ENCODE measurements at regions not wholly inside any gene's neighbourhood (a gene's known extent, or its start where the extent isn't known, plus 50 kb on each side); places are given as distances from the start of the nearest gene placed in this dataset.

GRCh38 chr2:133736674-133737073, 168.4 kb upstream of the NCKAP5 start:
- TF ChIP-seq L3MBTL2 (conservative IDR thresholded peaks at IDR 0.05) (no peak), ARNT (IDR thresholded peaks at IDR 0.05) (no peak), NFRKB (IDR thresholded peaks at IDR 0.05) (no peak), LEF1 (IDR thresholded peaks at IDR 0.05; ENCODE audit: borderline replicate concordance) (no peak), ZNF384 (IDR thresholded peaks at IDR 0.05) (no peak), HDGF (IDR thresholded peaks at IDR 0.05; ENCODE audit: borderline replicate concordance) (no peak)
- DNase-seq (ENCODE audit: extremely low spot score) = no peak
- POLR2A ChIA-PET = no interaction called here
- CTCF ChIA-PET = no interaction called here

- TF ChIP-seq LEF1 (IDR thresholded peaks at IDR 0.05; ENCODE audit: borderline replicate concordance) (no peak), ZNF384 (IDR thresholded peaks at IDR 0.05) (no peak), FOXK2 (IDR thresholded peaks at IDR 0.05) (no peak), FOXM1 (IDR thresholded peaks at IDR 0.05; ENCODE audit: borderline replicate concordance) (no peak), FOXA1 (IDR thresholded peaks at IDR 0.05) (no peak), PKNOX1 (IDR thresholded peaks at IDR 0.05) (no peak), CTBP1 (IDR thresholded peaks at IDR 0.05; ENCODE audit: borderline replicate concordance) (no peak), SP1 (IDR thresholded peaks at IDR 0.05) (no peak), ARNT (IDR thresholded peaks at IDR 0.05) (no peak), NFRKB (IDR thresholded peaks at IDR 0.05) (no peak), TARDBP (IDR thresholded peaks at IDR 0.05) (no peak), L3MBTL2 (conservative IDR thresholded peaks at IDR 0.05) (no peak), BHLHE40 (IDR thresholded peaks at IDR 0.05; ENCODE audit: borderline replicate concordance) (no peak), ELF4 (IDR thresholded peaks at IDR 0.05) (no peak), HDGF (IDR thresholded peaks at IDR 0.05; ENCODE audit: borderline replicate concordance) (no peak), SUZ12 (IDR thresholded peaks at IDR 0.05) (no peak)
- POLR2A ChIA-PET = no interaction called here
- no peak for DNase-seq (ENCODE audit: extremely low spot score)
- CTCF ChIA-PET = no interaction called here
Measured at GRCh38 chr2:133737242-133737993, 169.2 kb upstream of the NCKAP5 start.

GRCh38 chr2:133739039-133739438, 170.8 kb upstream of the NCKAP5 start:
- DNase-seq (ENCODE audit: extremely low spot score) = no peak
- POLR2A ChIA-PET = no interaction called here
- no peak for TF ChIP-seq BHLHE40 (IDR thresholded peaks at IDR 0.05; ENCODE audit: borderline replicate concordance)
- TF ChIP-seq LEF1 (IDR thresholded peaks at IDR 0.05; ENCODE audit: borderline replicate concordance) = no peak
- no peak for TF ChIP-seq TARDBP (IDR thresholded peaks at IDR 0.05)
- CTCF ChIA-PET = no interaction called here

GRCh38 chr2:133740500-133740899, 172.2 kb upstream of the NCKAP5 start:
- CTCF ChIA-PET = no interaction called here

GRCh38 chr2:133748007-133748700, 179.9 kb upstream of the NCKAP5 start:
- no peak for DNase-seq (ENCODE audit: extremely low spot score)
- POLR2A ChIA-PET = no interaction called here
- TF ChIP-seq LEF1 (IDR thresholded peaks at IDR 0.05; ENCODE audit: borderline replicate concordance) = no peak
- TF ChIP-seq HDGF (IDR thresholded peaks at IDR 0.05; ENCODE audit: borderline replicate concordance) = no peak
- no peak for TF ChIP-seq FOXK2 (IDR thresholded peaks at IDR 0.05)
- TF ChIP-seq ELF4 (IDR thresholded peaks at IDR 0.05) = no peak
- no peak for TF ChIP-seq NFRKB (IDR thresholded peaks at IDR 0.05)
- TF ChIP-seq BHLHE40 (IDR thresholded peaks at IDR 0.05; ENCODE audit: borderline replicate concordance) = no peak
- no peak for TF ChIP-seq L3MBTL2 (conservative IDR thresholded peaks at IDR 0.05)
- TF ChIP-seq ZNF384 (IDR thresholded peaks at IDR 0.05) = no peak
- TF ChIP-seq PKNOX1 (IDR thresholded peaks at IDR 0.05) = no peak
- no peak for TF ChIP-seq SUZ12 (IDR thresholded peaks at IDR 0.05)
- no peak for TF ChIP-seq FOXA1 (IDR thresholded peaks at IDR 0.05)
- no peak for TF ChIP-seq CTBP1 (IDR thresholded peaks at IDR 0.05; ENCODE audit: borderline replicate concordance)
- no peak for TF ChIP-seq TARDBP (IDR thresholded peaks at IDR 0.05)
- no peak for TF ChIP-seq FOXM1 (IDR thresholded peaks at IDR 0.05; ENCODE audit: borderline replicate concordance)
- TF ChIP-seq ARNT (IDR thresholded peaks at IDR 0.05) = no peak
- CTCF ChIA-PET = no interaction called here

More at GRCh38 chr2:133740500-133740899, 172.2 kb upstream of the NCKAP5 start:
- DNase-seq (ENCODE audit: extremely low spot score) = no peak
- POLR2A ChIA-PET = no interaction called here
- no peak for TF ChIP-seq FOXM1 (IDR thresholded peaks at IDR 0.05; ENCODE audit: borderline replicate concordance)
- TF ChIP-seq ARNT (IDR thresholded peaks at IDR 0.05) = no peak
- TF ChIP-seq FOXA1 (IDR thresholded peaks at IDR 0.05) = no peak
- TF ChIP-seq L3MBTL2 (conservative IDR thresholded peaks at IDR 0.05) = no peak
- no peak for TF ChIP-seq LEF1 (IDR thresholded peaks at IDR 0.05; ENCODE audit: borderline replicate concordance)
- no peak for TF ChIP-seq SUZ12 (IDR thresholded peaks at IDR 0.05)
- no peak for TF ChIP-seq CTBP1 (IDR thresholded peaks at IDR 0.05; ENCODE audit: borderline replicate concordance)

GRCh38 chr2:133753665-133754064, 185.4 kb upstream of the NCKAP5 start:
- no peak for DNase-seq (ENCODE audit: extremely low spot score)
- ChIA-PET CTCF (no interaction called here), POLR2A (no interaction called here)
- TF ChIP-seq FOXM1 (IDR thresholded peaks at IDR 0.05; ENCODE audit: borderline replicate concordance) (no peak), BHLHE40 (IDR thresholded peaks at IDR 0.05; ENCODE audit: borderline replicate concordance) (no peak), LEF1 (IDR thresholded peaks at IDR 0.05; ENCODE audit: borderline replicate concordance) (no peak), SUZ12 (IDR thresholded peaks at IDR 0.05) (no peak), ZNF384 (IDR thresholded peaks at IDR 0.05) (no peak), TARDBP (IDR thresholded peaks at IDR 0.05) (no peak), SP1 (IDR thresholded peaks at IDR 0.05) (no peak), NFRKB (IDR thresholded peaks at IDR 0.05) (no peak), PKNOX1 (IDR thresholded peaks at IDR 0.05) (no peak), ARNT (IDR thresholded peaks at IDR 0.05) (no peak), HDGF (IDR thresholded peaks at IDR 0.05; ENCODE audit: borderline replicate concordance) (no peak), ELF4 (IDR thresholded peaks at IDR 0.05) (no peak)
